ENCODE measurements at regions not wholly inside any gene's neighbourhood (a gene's known extent, or its start where the extent isn't known, plus 50 kb on each side); places are given as distances from the start of the nearest gene placed in this dataset.
"Not testable (repeated sequence)": the region's sequence is repeated elsewhere in the genome, so short reads cannot be mapped to it uniquely, and the experiment has no call there.

DNA sequence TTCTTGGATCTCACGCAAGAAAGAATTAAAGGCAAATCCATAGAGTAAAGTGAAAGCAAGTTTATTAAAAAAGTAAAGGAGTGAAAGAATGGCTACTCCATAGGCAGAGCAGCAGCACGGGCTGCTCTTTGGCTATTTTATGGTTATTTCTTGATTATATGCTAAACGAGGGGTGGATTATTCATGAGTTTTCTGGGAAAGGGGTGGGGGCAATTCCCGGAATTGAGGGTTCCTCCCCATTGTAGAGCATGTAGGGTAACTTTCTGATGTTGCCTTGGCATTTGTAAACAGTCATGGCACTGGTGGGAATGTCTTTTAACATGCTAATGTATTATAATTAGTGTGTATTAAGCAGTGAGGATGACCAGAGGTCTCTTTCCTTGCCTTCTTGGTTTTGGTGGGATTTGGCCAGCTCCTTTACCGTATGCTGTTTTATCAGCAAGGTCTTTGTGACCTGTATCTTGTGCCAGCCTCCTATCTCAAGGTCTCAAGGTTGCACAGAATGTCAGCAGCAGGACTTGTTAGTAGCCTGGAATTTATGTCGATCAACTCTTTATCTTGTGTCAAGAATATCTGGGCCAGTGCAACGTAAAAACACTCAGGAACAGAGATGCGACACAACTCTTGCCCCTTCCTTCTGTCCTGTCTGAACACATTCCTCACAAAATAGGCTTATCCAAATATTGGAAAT lies 931.4 kb downstream of the QKI start:
- no peak overlapping the region for H3K4me3 ChIP-seq (replicated peaks; ENCODE audit: low read depth, low read length)
- no peak for DNase-seq (ENCODE audit: extremely low read depth, low read depth)
- TF ChIP-seq, protein P1, sequence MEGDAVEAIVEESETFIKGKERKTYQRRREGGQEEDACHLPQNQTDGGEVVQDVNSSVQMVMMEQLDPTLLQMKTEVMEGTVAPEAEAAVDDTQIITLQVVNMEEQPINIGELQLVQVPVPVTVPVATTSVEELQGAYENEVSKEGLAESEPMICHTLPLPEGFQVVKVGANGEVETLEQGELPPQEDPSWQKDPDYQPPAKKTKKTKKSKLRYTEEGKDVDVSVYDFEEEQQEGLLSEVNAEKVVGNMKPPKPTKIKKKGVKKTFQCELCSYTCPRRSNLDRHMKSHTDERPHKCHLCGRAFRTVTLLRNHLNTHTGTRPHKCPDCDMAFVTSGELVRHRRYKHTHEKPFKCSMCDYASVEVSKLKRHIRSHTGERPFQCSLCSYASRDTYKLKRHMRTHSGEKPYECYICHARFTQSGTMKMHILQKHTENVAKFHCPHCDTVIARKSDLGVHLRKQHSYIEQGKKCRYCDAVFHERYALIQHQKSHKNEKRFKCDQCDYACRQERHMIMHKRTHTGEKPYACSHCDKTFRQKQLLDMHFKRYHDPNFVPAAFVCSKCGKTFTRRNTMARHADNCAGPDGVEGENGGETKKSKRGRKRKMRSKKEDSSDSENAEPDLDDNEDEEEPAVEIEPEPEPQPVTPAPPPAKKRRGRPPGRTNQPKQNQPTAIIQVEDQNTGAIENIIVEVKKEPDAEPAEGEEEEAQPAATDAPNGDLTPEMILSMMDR (IDR thresholded peaks at IDR 0.05; ENCODE audit: low read depth, low read length, missing control alignments) = no peak

- no peak overlapping the region for H3K4me3 ChIP-seq (replicated peaks; ENCODE audit: low read depth, low read length)
- TF ChIP-seq, protein P1 (IDR thresholded peaks at IDR 0.05; ENCODE audit: low read depth, low read length, missing control alignments) = no peak
These were observed 930.8 kb downstream of the QKI start for GRCh38 chr6:164345327-164345726.

GRCh38 chr6:164344801-164345291 lies 930.3 kb downstream of the QKI start:
- no peak overlapping the region for H3K4me3 ChIP-seq (replicated peaks; ENCODE audit: low read depth, low read length)
- TF ChIP-seq, protein P1 (IDR thresholded peaks at IDR 0.05; ENCODE audit: low read depth, low read length, missing control alignments) = no peak
- no peak for DNase-seq (ENCODE audit: extremely low read depth, low read depth)

More at GRCh38 chr6:164345327-164345726, 930.8 kb downstream of the QKI start:
- no peak for DNase-seq (ENCODE audit: extremely low read depth, low read depth)

DNA sequence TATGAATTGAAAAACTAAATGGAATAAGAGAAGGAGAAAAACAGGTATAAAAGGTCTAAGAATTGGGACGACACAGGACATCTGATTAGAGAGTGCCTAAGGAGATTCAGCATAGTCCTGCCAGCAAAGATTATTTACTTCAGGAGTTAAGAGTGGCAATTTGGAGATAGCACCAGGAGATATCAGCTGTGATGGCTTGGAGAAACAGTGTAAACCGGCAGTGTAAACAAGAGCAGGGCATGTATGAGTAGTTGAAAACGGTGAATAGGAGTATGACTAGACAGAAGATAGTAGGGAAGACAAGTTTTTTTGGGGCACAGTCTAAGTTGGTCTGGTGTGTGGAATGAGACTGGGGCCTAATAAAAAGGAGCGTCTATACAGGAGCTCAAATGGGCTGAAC lies 924.9 kb downstream of the QKI start:
- not testable (repeated sequence) for H3K4me3 ChIP-seq (replicated peaks; ENCODE audit: low read depth, low read length); DNase-seq (ENCODE audit: extremely low read depth, low read depth)

DNA sequence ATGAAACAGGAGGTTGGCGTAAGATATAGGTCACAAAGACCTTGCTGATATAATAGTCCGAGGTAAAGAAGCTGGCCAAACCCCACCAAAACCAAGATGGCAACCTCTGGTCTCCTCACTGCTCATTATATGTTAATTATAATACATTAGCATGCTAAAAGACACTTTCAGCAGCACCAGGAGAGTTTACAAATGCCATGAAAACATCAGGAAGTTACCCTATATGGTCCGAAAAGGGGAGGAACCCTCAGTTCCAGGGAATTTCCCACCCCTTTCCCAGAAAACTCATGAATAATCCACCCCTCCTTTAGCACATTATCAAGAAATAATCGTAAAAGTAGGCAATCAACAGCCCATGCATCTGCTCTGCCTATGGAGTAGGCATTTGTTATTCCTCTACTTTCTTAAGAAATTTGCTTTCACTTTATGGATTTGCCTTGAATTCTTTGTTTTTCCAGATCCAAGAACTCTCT lies 923.4 kb downstream of the QKI start:
- DNase-seq (ENCODE audit: extremely low read depth, low read depth) = no peak
- TF ChIP-seq, protein P1 (IDR thresholded peaks at IDR 0.05; ENCODE audit: low read depth, low read length, missing control alignments) = no peak
- H3K4me3 ChIP-seq (replicated peaks; ENCODE audit: low read depth, low read length) = no peak overlapping the region

- DNase-seq (ENCODE audit: extremely low read depth, low read depth) = no peak
- H3K4me3 ChIP-seq (replicated peaks; ENCODE audit: low read depth, low read length) = no peak overlapping the region
- TF ChIP-seq, protein P1 (IDR thresholded peaks at IDR 0.05; ENCODE audit: low read depth, low read length, missing control alignments) = no peak
These were observed 922.8 kb downstream of the QKI start for GRCh38 chr6:164337024-164337924.

- DNase-seq (ENCODE audit: extremely low read depth, low read depth) = no peak
- no peak overlapping the region for H3K4me3 ChIP-seq (replicated peaks; ENCODE audit: low read depth, low read length)
- TF ChIP-seq, protein P1 (IDR thresholded peaks at IDR 0.05; ENCODE audit: low read depth, low read length, missing control alignments) = no peak
These were observed 921.9 kb downstream of the QKI start for GRCh38 chr6:164336455-164336854.

Data from HFF-Myc (cell line).